Activated CD4-positive, CD25-positive, alpha-beta regulatory T cell (primary cell): ENCODE measurements at regions not wholly inside any gene's neighbourhood (a gene's known extent, or its start where the extent isn't known, plus 50 kb on each side); places are given as distances from the start of the nearest gene placed in this dataset.

Source experiments
- DNase-seq, 4 experiments: peaks; one replicate each; lab custom pipeline; 2025; lab: John Stamatoyannopoulos, UW

DNA sequence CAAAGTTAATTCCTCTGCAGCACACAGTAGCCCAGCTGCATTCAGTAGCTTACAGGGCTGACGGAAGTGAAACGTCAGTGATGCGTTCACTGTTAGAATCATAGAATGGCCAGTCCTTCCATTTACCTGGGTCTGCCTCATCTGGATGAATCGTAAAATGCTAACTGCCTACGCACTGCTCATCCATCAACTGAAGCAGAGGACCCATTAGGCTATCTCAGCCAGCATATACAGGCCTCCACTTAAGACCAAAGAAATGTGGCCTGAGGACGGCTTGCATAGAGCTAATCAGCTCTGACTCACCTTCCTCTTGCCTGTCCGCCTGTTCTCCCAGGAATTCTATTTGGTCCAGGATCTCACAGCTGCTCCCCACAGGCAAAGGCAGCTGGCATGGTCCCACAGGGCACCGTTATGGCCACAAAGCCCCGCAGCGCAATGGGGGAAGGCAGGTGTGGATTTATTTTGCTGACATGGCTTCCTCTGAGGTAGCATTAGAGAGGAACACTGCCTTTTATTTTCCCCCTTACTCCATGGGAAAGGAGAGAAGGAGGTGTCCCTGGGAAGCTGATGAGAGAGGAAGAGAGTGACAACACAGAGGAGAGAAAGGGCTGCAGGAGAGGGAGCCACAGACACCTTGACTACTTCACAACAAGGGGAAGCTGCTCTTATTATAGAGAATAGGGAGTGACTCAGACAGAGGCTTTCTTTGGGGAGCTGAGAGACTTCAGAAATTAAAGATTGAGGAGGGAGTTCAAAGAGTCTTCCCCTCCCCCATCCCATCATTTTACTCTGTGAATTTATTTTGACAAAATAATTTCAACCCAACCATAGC, 177.6 kb downstream of the HHIPL2 start:
- no peak for DNase-seq

DNA sequence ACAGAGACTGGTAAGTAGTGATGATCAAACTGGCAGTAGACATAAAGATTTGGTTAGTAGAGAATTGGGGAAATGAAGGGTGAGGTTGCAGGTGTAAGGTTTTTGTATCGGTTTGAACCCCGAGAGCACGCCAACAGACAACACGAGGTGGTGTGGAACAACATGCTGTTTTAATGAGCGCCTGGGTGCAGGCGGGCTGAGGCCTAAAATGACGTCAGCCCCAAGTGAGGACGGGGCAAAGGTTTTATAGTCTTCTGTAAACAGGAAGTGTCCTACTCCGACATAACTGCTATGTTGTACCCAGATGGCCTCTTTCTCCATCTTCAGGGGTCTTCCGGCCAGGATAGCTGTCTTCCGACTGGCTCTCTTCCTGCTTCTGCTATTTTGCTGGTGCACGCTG, 178.8 kb downstream of the HHIPL2 start:
- DNase-seq = no peak

DNA sequence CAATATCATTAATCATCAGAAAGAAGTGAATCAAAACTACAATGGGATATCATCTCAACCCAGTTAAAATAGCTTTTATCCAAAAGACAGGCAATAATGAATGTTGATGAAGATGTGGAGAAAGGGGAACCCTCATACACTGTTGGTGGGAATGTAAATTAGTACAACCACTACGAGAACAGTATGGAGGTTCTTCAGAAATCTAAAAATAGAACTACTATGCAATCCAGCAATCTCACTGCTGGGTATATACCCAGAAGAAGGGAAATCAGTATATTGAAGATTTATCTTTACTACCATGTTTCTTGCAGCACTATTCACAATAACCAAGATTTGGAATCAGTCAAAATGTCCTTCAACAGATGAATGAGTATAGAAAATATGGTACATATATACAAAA, 189.8 kb downstream of the HHIPL2 start:
- no peak for DNase-seq

DNA sequence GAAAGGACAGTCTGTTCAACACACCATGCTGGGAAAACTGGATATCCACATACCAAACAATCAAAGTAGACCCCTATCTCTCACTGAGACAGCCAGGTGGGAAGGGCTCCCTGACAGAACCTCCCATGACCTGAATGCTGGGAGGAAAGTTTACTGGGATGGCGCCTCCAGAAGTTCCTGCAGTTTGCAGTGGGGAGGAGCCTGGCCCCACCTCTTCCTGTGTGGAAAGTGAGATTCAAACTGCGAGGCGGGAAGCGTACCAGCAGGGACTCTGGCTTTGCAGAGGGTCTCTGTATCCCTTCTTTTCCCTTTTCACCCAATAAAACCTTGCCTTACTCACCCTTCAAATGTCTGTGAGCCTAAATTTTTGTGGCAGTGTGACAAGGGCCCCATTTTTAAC, 190.7 kb downstream of the HHIPL2 start:
- DNase-seq = no peak

DNA sequence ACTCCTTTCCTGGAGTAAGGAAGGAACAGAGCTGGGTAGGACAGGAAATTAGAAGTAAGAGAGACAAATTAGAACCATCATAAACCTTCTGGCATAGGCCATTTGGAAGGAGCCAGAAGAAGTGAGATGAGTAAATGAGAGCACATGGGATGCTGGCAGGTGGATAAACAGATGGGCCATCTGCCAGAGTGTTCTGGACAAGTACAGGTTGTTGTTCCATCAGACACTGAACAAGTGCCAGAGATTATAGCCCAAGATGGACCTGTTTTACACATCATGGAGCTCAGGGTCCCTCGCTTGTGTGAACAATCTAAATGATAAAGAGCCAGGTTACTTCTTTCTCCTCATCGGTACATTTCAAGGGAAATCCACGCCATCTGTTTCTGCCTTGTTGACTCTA, 200.3 kb downstream of the HHIPL2 start:
- DNase-seq = no peak

DNA sequence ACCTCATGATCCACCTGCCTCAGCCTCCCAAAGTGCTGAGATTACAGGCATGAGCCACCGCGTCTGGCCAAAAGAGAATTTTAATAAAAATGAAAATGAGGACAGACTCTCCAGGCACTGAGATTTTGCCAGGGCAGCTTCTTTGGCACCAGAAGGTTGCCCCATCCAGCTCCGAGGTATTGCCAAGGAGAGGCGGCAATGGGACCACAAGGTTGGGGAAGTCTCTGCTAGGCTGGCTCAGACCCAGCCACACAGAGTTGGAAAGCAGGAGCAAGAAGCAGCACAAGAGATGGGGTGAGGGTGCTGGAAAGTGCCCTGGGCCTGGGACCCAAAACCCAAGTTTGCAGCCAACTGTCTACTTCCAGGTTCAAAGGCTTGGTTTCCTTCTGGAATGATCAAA, 200.9 kb downstream of the HHIPL2 start:
- no peak for DNase-seq

DNA sequence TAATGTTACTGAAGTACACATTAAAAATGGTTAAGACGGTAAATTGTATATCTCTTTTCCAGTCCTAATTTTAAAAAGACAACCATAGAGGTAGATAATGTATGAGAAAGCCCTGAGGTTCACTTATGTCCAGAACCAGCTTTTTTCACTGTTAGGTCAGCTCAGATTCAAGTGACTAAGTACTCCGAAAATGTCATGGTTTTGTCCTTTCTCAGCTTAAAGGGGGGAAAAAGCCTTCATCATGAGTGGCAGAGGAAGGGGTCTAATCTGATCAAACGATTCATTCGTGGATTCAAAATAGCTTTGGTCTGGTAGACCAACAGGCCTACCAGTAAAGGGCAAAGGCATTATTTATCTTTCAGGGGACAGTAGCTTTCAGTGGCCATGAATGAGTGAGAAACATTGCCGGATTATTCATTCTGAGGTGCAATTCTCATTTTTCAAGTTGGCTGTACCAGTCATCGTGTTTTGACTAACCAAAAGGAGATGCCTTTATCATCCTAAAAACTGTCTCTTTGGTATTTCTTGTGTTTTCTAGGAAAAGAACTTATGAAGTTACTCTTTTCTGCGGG, 208.4 kb downstream of the HHIPL2 start:
- no peak for DNase-seq

DNA sequence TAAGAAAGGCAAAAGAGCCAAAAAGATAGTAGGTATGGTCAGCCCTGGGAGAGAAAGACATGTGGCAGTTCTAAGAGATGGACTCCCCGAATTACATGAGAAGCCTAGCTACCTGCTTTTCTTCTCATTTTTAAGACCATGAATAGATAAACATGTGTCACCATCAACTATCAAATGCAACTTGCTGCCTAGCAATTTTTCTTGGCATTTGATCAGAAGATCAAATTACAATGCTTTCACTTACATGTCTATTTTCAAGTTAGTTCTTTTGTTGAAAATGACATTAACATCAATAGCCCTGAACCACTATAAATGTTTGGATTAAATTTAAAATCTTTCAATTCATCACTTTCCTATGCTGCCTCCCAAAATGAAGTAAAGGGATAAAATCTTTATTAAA, 212.3 kb downstream of the HHIPL2 start:
- DNase-seq = no peak

DNA sequence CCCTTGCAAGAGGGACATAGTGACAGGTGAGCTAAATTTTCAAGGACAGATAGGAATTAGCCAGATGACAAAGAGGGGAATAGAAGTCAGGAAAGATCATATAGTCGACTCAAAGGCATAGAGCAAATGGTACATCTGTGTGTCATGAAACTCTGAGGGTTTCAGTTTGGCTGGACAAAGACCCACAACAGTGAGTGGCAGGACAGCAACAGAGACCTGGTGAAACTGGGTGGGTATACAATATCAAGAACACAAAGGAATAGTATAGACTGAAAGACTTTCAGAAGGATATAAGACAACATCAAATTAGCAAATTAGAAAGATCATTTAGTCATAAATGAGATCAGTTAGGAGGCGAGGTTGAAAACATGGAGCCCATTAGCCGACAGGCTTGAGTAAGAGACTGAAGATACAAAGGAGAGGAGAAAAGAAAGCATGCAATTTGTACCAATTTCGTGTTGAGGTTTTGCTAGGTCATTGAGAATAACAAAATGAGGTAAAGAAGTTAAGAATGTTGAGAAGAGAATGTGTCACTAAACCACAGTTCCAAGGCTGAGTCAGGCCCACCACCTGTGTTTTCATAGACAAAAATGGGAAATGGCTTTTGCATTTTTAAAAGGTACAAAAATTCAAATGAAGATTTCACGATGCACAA, 213.8 kb downstream of the HHIPL2 start:
- DNase-seq = no peak

DNA sequence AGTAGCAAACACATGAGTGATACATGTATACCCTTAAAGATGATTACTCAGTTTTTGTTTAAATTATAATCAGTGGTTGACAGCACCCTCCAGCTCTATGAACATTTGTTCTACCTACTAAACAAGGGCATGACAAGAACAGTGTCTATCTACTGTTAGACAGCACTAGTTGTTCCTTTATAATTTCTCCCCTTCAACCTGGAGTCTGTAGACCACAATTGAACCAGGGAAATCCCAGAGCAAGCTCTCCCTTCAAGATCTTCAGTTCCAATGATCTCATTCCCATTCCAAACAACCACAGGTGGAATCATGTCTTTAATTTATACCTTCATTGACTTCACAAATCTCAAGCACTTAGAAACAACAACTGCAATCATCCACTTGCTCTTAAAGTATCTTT, 216.1 kb downstream of the HHIPL2 start:
- DNase-seq = no peak

DNA sequence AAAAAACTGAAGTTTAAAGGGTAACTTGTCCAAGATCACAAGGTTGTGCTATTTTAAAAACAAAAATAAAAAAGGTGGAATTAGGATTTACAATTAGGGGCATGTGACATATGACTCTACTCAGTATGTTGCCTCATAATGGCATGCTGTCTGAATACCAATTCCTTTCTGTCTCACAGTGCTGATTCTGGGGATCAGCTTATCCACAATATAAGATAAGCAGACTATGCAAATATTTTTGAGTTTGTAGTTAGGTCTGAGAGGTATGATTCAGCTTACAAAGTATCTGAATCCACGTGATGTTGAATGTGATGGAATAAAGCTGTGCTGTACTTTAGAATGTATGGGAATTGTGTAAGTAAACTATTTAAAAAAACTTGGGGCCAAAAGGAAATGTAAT, 216.6 kb downstream of the HHIPL2 start:
- DNase-seq = no peak

DNA sequence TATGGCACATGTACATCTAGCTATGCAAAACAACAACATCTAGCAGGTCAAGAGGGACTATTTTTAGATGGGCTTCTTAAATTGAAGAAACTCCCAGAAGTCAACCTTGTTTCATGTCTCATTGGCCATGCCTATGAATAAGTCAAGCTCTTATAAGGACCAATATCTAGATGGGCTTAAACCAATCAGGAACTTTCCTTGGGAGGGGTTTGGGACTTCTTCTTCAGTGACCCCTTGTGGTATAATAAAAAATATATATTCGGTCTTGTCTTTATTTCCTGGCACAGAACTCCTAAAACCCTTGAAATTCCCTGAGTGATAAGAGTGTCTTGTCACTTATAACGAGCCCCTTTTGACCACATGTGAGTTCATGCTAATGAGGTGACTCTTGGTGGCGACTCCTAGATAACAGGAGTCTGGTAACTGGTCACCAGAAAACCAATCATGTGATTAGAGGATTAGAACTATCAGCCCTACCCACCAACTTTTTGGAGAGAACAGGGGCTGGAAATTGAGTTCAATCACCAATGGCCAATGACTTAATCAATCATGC, 218.3 kb downstream of the HHIPL2 start:
- DNase-seq = no peak

DNA sequence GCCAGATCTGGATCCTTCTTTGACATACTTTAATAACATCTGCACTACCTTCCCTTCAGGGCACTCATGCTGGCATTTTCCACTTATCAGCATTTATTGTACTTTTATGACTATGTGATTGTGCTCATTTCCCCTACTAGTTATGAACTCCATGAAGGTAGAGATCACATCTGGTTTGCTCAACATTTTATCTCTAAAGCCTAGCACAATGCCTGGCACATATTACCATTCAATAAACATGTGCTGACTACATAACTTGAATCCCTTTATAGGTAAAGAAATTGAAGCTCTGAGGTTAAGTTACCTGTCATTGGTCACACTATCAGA, 221.2 kb downstream of the HHIPL2 start:
- DNase-seq = no peak

DNA sequence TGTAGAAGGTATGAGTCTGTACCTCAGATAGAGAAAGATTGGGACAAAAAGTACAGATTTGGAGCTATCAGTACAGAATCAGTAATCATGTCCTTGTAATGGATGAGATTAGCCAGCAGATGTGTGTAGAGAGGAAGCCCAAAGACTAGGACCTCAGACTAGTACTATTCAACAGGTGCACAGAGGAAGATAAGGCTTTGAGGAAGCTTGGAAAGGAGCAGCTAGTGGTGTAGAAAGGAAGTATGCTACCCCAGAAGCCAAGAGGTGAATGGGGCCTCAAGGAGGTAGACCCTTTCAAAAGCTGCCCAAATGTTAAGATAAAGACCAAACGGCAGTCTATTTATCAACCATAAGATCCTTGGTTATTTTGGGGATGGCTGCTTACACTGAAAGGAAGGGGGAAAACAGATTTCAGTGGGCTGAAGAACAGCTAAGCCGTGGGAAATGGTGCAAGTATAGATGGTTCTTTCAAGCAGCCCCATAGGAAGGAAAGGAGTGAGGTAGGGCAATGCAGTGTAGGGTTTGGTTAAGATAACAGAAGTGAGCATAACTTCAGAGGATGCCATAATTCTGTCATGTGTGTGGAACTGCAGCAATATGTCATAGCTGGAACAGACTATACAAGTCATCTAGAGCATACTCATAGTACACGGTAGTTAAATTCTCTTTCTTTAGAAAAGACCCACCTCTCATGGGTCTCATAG, 221.7 kb downstream of the HHIPL2 start:
- no peak for DNase-seq

DNA sequence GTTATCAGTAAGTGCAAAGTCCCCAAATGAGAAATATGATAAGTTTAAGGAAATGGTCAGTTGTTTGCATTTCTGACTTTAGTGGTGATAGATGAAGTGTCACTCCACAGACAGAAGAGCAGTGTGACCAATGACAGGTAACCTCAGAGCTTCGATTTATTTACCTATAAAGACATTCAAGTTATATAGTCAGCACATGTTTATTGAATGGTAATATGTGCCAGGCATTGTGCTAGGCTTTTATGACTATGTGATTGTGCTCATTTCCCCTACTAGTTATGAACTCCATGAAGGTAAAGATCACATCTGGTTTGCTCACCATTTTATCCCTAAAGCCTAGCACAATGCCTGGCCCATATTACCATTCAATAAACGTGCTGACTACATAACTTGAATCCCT, 222.4 kb downstream of the HHIPL2 start:
- no peak for DNase-seq

DNA sequence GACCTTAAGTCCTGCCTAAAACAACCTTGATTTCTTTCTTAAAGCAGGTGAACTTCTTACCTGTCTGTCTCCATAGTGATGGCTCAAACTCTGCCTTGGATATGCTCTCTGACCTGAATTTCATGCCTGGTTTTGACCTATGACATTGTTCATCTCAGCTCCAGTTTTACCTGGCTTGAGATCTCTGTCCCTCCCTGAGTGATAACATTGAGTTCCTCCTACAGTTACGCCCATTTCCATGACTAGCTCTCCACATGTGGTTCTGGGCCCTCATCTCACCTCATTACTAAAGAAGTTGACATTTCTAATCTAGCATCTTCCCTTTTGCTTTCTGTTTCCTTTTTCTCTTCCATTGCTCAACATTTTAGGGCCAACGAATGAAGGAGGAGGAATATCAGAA, 233.1 kb downstream of the HHIPL2 start:
- no peak for DNase-seq

DNA sequence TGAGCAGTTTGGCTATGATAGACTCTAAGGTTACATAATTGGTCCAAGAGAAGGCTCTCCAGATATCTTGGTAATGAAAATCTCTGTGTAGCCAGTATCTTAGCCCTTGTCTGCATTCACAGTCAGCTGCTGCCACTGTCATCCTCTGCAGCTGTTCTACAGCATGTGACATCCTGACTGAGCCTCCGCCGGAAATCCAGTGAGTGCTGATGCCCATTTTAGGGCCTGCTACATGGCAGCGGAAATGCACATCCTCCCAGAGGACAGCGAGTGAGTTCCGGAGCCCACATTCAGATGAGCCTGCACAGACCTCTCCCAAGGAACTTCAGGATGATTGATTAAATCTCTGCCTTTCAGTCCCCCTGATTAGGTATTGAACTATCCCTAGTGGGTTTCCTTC, 237.1 kb downstream of the HHIPL2 start:
- no peak for DNase-seq

DNA sequence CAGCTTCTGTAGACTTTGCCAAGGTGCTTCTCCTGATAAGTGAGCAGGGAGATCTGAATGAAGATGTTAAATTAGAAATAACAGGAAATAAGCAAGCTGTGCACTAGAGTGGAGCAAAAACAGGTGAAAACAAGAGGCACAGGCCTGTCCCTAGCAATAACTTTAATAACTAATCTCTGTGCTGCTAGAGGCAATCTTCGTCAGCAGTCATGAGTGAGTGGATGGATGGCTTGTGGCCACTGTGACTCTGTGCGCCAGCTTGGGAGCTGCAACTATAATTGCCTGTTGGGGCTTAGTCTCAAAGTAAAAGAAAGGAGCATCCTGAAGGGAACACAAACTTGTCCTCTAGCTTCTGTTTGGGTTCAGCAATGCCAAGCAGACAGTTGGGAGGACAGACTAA, 240.3 kb downstream of the HHIPL2 start:
- DNase-seq = no peak

DNA sequence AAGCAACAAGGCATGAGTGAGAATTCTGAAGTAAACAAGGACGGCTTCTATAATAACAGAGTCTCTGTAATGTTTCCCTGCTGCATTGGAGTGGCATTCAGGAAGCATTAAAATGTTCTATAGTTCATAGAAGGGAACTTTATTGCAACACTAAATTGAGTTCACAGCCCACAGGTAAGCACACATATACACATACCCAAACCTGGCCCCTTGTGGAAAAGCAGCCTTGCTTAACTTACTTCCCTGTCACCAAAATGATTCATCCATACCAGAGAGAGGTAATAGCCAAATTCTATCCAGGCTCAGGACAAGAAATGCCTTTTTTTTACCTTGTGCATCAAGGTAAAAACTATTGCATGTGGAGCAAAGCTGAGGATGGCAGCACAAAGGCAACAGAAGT, 241.4 kb downstream of the HHIPL2 start:
- DNase-seq = no peak

DNA sequence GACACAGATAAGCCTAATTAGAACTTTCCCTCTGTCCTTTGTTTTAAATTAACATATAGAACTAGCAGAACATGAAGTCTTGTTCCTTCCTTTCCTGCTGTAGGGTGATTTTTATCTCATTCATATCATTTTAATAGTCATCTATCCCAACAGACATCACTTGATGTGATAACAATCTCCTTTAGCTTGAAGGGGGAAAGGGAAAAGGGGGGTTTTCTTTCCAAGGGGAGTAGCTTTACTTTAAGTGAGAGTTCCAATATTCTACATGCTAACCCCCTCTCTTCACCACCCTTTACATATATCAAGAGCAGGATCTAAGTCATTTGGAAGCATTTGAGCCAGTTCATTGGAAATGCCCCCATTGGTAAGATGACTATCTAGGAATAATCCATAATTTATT, 241.9 kb downstream of the HHIPL2 start:
- no peak for DNase-seq

DNA sequence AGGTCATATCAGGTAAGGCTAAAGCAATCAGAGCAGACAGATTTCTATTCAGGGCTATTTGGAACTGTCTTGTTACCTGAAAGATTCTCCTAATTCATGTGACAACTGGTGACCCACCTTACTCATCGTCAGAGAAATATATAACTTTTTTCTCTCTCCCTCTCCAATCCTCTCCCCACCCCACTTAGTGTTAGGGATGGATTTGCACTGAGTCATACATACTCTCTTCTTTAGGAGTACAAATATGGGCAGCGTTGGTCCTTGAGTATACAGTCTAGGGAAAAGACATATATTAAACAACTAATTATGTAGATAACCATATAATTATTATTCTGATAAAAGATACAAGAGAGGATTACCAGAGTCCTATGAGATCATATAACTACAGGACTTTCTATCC, 246.3 kb downstream of the HHIPL2 start:
- DNase-seq = no peak

DNA sequence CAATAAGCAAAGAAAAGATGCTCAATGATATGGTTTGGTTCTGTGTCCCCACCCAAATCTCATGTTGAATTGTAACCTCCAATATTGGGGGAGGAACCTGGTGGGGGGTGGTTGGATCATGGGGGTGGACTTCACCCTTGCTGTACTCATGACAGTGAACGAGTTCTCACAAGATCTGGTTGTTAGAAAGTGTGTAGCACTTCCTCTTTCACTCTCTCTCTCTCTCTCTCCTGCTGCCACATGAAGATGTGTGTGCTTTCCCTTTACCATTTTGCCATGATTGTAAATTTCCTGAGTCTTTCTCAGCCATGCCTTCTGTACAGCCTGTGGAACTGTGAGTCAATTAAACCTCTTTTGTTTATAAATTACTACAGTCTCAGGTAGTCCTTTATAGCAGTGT, 248.4 kb downstream of the HHIPL2 start:
- no peak for DNase-seq

DNA sequence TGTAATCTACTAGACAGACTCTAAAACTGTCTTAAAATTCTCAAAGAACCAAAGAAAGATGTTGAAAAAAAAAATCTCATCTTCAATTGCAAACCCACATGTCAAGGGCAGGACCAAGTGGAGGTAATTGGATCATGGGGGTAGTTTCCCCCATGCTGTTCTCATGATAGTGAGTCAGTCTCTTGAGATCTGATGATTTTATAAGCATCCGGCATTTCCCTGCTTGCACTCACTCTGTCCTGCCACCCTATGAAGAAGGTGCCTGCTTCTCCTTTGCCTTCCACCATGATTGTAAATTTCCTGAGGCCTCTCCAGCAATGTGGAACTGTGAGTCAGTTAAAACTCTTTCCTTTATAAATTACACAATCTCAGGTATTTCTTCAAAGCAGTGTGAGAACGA, 257.0 kb downstream of the HHIPL2 start:
- DNase-seq = no peak
